HepG2 (cell line): ENCODE measurements at regions not wholly inside any gene's neighbourhood (a gene's known extent, or its start where the extent isn't known, plus 50 kb on each side); places are given as distances from the start of the nearest gene placed in this dataset.

ENCODE experiments used
- ATAC-seq: fragments of 200-7000 bp; cut with Tn5 transposase; 3 replicates; pipeline ENCODE4 v1.9.1; 2020; ENCODE audit warnings: mild to moderate bottlenecking, moderate library complexity
- BruUV-seq: library from RNA; stranded (reverse); fragments of 400-500 nt; replicated peaks from 2 replicates; lab custom pipeline; 2021; lab: Mats Ljungman, UMichigan
- CTCF ChIA-PET: fragments of 300-600 bp; formaldehyde crosslinking; extraction: SDS; loops from one replicate; lab custom pipeline; 2021; ENCODE audit warnings: low total read pairs, inconsistent platforms, low intra/inter-chr PET ratio; lab: Yijun Ruan, JAX
- POLR2A ChIA-PET: fragments of 350-600 bp; sonication (Branson Sonifier 250); formaldehyde crosslinking; loops from one replicate; lab custom pipeline; 2020; ENCODE audit warnings: antibody characterized with exemption, inconsistent platforms; lab: Yijun Ruan, JAX
- DNase-seq: peaks from one replicate; pipeline ENCODE4 v3.0.0-alpha.2; 2015; ENCODE audit warnings: low spot score
- FAIRE-seq: peaks from 3 replicates; lab custom pipeline; 2011; peaks lifted over from hg19 to GRCh38; lab: Jason Lieb, UNC
- H2AFZ ChIP-seq: one replicate; pipeline ENCODE4 v1.6.1; 2011; ENCODE audit warnings: low read length, inconsistent platforms
- H3K27ac ChIP-seq: fragments of 300-600 bp; 3 replicates; pipeline ENCODE4 v1.8.0; 2011; ENCODE audit warnings: mixed run types, mild to moderate bottlenecking, mixed read lengths, low read length, inconsistent platforms; ENCODE audit not compliant: insufficient read depth; ENCODE audit errors: extremely low read length
- H3K27me3 ChIP-seq, 2 experiments: fragments of 200-600 bp in 1 of 2; 2 replicates in 1 of 2; 3 replicates in 1 of 2; pipeline versions ENCODE4 v1.6.0 to v1.8.0; 2011; ENCODE audit warnings: low read length in 2 of 2, mild to moderate bottlenecking in 2 of 2, moderate library complexity in 2 of 2, inconsistent platforms in 1 of 2; ENCODE audit not compliant: insufficient read depth in 2 of 2, control insufficient read depth in 1 of 2
- H3K36me3 ChIP-seq, 2 experiments: fragments of 200-600 bp in 1 of 2; replicated peaks in 1 of 2; 2 replicates in 1 of 2; 3 replicates in 1 of 2; pipeline versions ENCODE4 v1.5.1 to v1.8.0; 2011; ENCODE audit warnings: low read length in 2 of 2, inconsistent platforms in 1 of 2; ENCODE audit not compliant: insufficient read depth in 2 of 2, control insufficient read depth in 1 of 2
- H3K4me1 ChIP-seq: 2 replicates; pipeline ENCODE4 v1.5.1; 2012; ENCODE audit warnings: low read length, inconsistent platforms; ENCODE audit not compliant: insufficient read depth
- H3K4me2 ChIP-seq: 2 replicates; pipeline ENCODE4 v1.6.0; 2011; ENCODE audit warnings: low read depth, low read length, inconsistent platforms
- H3K4me3 ChIP-seq, 3 experiments: fragments of 200-600 bp in 1 of 3; sonication (generic), shearing (Covaris generic) in 1 of 3; replicated peaks in 1 of 3; 2 replicates each; pipeline ENCODE4 v1.5.1; 2011 to 2016; ENCODE audit warnings: low read length in 3 of 3, inconsistent platforms in 2 of 3, low read depth in 2 of 3, mild to moderate bottlenecking in 2 of 3, control low read depth in 1 of 3, mixed read lengths in 1 of 3; ENCODE audit not compliant: insufficient read depth in 1 of 3
- H3K79me2 ChIP-seq: one replicate; pipeline ENCODE4 v1.6.1; 2011; ENCODE audit warnings: low read length, inconsistent platforms; ENCODE audit not compliant: insufficient read depth
- H3K9ac ChIP-seq: 2 replicates; pipeline ENCODE4 v1.6.0; 2011; ENCODE audit warnings: mild to moderate bottlenecking, low read depth, low read length, inconsistent platforms; ENCODE audit not compliant: insufficient read depth
- H3K9me3 ChIP-seq: 2 replicates; pipeline ENCODE4 v1.5.1; 2012; ENCODE audit warnings: mild to moderate bottlenecking, low read length
- H4K20me1 ChIP-seq: 2 replicates; pipeline ENCODE4 v1.6.0; 2011; ENCODE audit warnings: inconsistent platforms, mild to moderate bottlenecking, low read length, moderate library complexity; ENCODE audit not compliant: insufficient read depth
- DMTF1 ChIP-seq: sonication (generic); formaldehyde crosslinking; IDR thresholded peaks from 2 replicates; pipeline ENCODE4 v1.4.0; 2020; ENCODE audit warnings: mild to moderate bottlenecking, missing genetic modification reagents
- DNMT3B ChIP-seq: conservative IDR thresholded peaks from 2 replicates; pipeline ENCODE4 v1.6.1; 2016; ENCODE audit warnings: missing biosample characterization, control low read depth
- GFI1 ChIP-seq: sonication (generic); formaldehyde crosslinking; IDR thresholded peaks from 2 replicates; pipeline ENCODE4 v1.5.0; 2020; ENCODE audit warnings: missing genetic modification reagents, mild to moderate bottlenecking, borderline replicate concordance
- HHEX ChIP-seq: IDR thresholded peaks from 2 replicates; pipeline ENCODE4 v1.6.1; 2016; ENCODE audit warnings: control low read depth
- HOXA7 ChIP-seq: sonication (generic); formaldehyde crosslinking; IDR thresholded peaks from 2 replicates; pipeline ENCODE4 v1.8.1; 2022; ENCODE audit warnings: mild to moderate bottlenecking, missing genetic modification reagents, moderate library complexity
- MAFF ChIP-seq: IDR thresholded peaks from 2 replicates; pipeline ENCODE4 v1.6.1; 2011; ENCODE audit warnings: low read depth, low read length, improper control_type of control experiment
- MXD3 ChIP-seq: IDR thresholded peaks from 2 replicates; pipeline ENCODE4 v1.6.1; 2016; ENCODE audit warnings: mild to moderate bottlenecking, missing biosample characterization, missing genetic modification reagents
- NFATC3 ChIP-seq: sonication (generic); formaldehyde crosslinking; IDR thresholded peaks from 2 replicates; pipeline ENCODE4 v1.5.1; 2020; ENCODE audit warnings: mild to moderate bottlenecking, missing genetic modification reagents
- NFKBIZ ChIP-seq: IDR thresholded peaks from 2 replicates; pipeline ENCODE4 v1.6.1; 2018; ENCODE audit warnings: missing genetic modification reagents, missing compliant biosample characterization
- ONECUT2 ChIP-seq: sonication (generic); formaldehyde crosslinking; IDR thresholded peaks from 2 replicates; pipeline ENCODE4 v1.4.0; 2020; ENCODE audit warnings: missing genetic modification reagents
- PITX1 ChIP-seq: sonication (generic); formaldehyde crosslinking; IDR thresholded peaks from 2 replicates; pipeline ENCODE4 v1.5.1; 2020; ENCODE audit warnings: mild to moderate bottlenecking, missing genetic modification reagents
- RCOR2 ChIP-seq: IDR thresholded peaks from 2 replicates; pipeline ENCODE4 v1.6.1; 2016; ENCODE audit warnings: missing biosample characterization, missing genetic modification reagents
- SMAD9 ChIP-seq: sonication (generic); formaldehyde crosslinking; IDR thresholded peaks from 2 replicates; pipeline ENCODE4 v1.5.1; 2020; ENCODE audit warnings: mild to moderate bottlenecking, missing genetic modification reagents
- TARDBP ChIP-seq: sonication (generic); formaldehyde crosslinking; IDR thresholded peaks from 2 replicates; pipeline ENCODE4 v1.8.0; 2022; ENCODE audit warnings: mild to moderate bottlenecking, missing genetic modification reagents
- ZBTB1 ChIP-seq: sonication (generic); formaldehyde crosslinking; IDR thresholded peaks from 2 replicates; pipeline ENCODE4 v1.4.0; 2020; ENCODE audit warnings: missing genetic modification reagents, borderline replicate concordance
- ZBTB26 ChIP-seq: IDR thresholded peaks from 2 replicates; pipeline ENCODE4 v1.6.1; 2016; ENCODE audit warnings: missing compliant biosample characterization, missing genetic modification reagents, borderline replicate concordance
- ZIK1 ChIP-seq: sonication (generic); formaldehyde crosslinking; IDR thresholded peaks from 2 replicates; pipeline ENCODE4 v1.5.0; 2020; ENCODE audit warnings: mild to moderate bottlenecking, low read depth, missing genetic modification reagents, borderline replicate concordance
- ZNF225 ChIP-seq: sonication (generic); formaldehyde crosslinking; IDR thresholded peaks from 2 replicates; pipeline ENCODE4 v1.4.0; 2020; ENCODE audit warnings: mild to moderate bottlenecking, missing genetic modification reagents
- ZNF230 ChIP-seq: sonication (generic); formaldehyde crosslinking; IDR thresholded peaks from 2 replicates; pipeline ENCODE4 v1.4.0; 2020; ENCODE audit warnings: mild to moderate bottlenecking, missing genetic modification reagents
- ZNF329 ChIP-seq: sonication (generic); formaldehyde crosslinking; IDR thresholded peaks from 2 replicates; pipeline ENCODE4 v1.9.0; 2021; ENCODE audit warnings: low read depth, mild to moderate bottlenecking, missing genetic modification reagents
- ZNF513 ChIP-seq: sonication (generic); formaldehyde crosslinking; conservative IDR thresholded peaks from 2 replicates; pipeline ENCODE4 v1.5.0; 2020; ENCODE audit warnings: missing genetic modification reagents
- ZNF552 ChIP-seq: sonication (generic); formaldehyde crosslinking; IDR thresholded peaks from 2 replicates; pipeline ENCODE4 v1.9.0; 2022; ENCODE audit warnings: missing genetic modification reagents, mild to moderate bottlenecking, borderline replicate concordance
- WGBS: methylation state at CpG from one replicate; pipeline ENCODE4 v1.1.6; 2017; ENCODE audit warnings: low lambda C conversion rate; 5-methylcytosine and 5-hydroxymethylcytosine counted together
- in situ Hi-C: cut with HindIII; loops from 2 replicates; pipeline ENCODE4 v1.10.0; 2017; ENCODE audit warnings: low pct_unique_long_range_greater_than_20kb; ENCODE audit not compliant: extremely low pct_ligation_motif_present
- intact Hi-C: fragments of 100-400 bp; cut with micrococcal nuclease; formaldehyde crosslinking; loops from one replicate; pipeline ENCODE4 v1.10.0; 2022; ENCODE audit not compliant: unreplicated experiment

GRCh38 chr9:73446306-73446705, 294.6 kb downstream of the ANXA1 start (continued):
- TF ChIP-seq DMTF1 (CRISPR knock-in tag): no peak
- TF ChIP-seq ZIK1 (CRISPR knock-in tag): no peak
- no peak for TF ChIP-seq ZNF513
- TF ChIP-seq ZBTB1 (CRISPR knock-in tag): no peak
- no peak for TF ChIP-seq ZBTB26 (CRISPR knock-in tag)
- TF ChIP-seq HHEX (CRISPR knock-in tag): no peak

- FAIRE-seq (no peak), ATAC-seq (no peak), DNase-seq (no peak)
- no peaks in the 10 kb centered on the region for H3K4me1 ChIP-seq
- no peak overlapping the region for H2AFZ ChIP-seq
- no peak overlapping the region for H3K27ac ChIP-seq
- H3K36me3 ChIP-seq: no peaks in the 10 kb centered on the region
- POLR2A ChIA-PET: no interaction called here
- no TSS peak for BruUV-seq
- no peaks in the 10 kb centered on the region for H4K20me1 ChIP-seq
- H3K79me2 ChIP-seq: no peaks in the 10 kb centered on the region
- H3K4me3 ChIP-seq: no peak overlapping the region
- H3K27me3 ChIP-seq: no peaks in the 10 kb centered on the region
- CTCF ChIA-PET: no interaction called here
- H3K9ac ChIP-seq: no peak overlapping the region
- H3K9me3 ChIP-seq: no peaks in the 10 kb centered on the region
- intact Hi-C loops (no loop called here), in situ Hi-C loops (no loop called here)
- no peak overlapping the region for H3K4me2 ChIP-seq
- 15% methylated on average over 2 of the region's 2 CpGs for WGBS
- no peak for TF ChIP-seq TARDBP (CRISPR knock-in tag)
- TF ChIP-seq MXD3: no peak
- TF ChIP-seq ZNF230 (CRISPR knock-in tag): no peak
- no peak for TF ChIP-seq DNMT3B (CRISPR knock-in tag)
- no peak for TF ChIP-seq ZNF225 (CRISPR knock-in tag)
- TF ChIP-seq ONECUT2 (CRISPR knock-in tag): no peak
- no peak for TF ChIP-seq GFI1 (CRISPR knock-in tag)
- TF ChIP-seq ZNF552 (CRISPR knock-in tag): no peak
- TF ChIP-seq SMAD9: no peak
- TF ChIP-seq MAFF: no peak
- TF ChIP-seq RCOR2 (CRISPR knock-in tag): no peak
- TF ChIP-seq NFKBIZ (CRISPR knock-in tag): no peak
- no peak for TF ChIP-seq NFATC3
- no peak for TF ChIP-seq HOXA7 (CRISPR knock-in tag)
- TF ChIP-seq ZNF329 (CRISPR knock-in tag): no peak
- TF ChIP-seq PITX1 (CRISPR knock-in tag): no peak
These were observed 299.3 kb downstream of the ANXA1 start for GRCh38 chr9:73451003-73451402.
